HG02943 (cell line): ENCODE measurements at regions not wholly inside any gene's neighbourhood (a gene's known extent, or its start where the extent isn't known, plus 50 kb on each side); places are given as distances from the start of the nearest gene placed in this dataset.
A peak's percentile ranks its signal among the peaks of the same experiment; 100 is the strongest.
"Not testable (repeated sequence)": the region's sequence is repeated elsewhere in the genome, so short reads cannot be mapped to it uniquely, and the experiment has no call there.

ENCODE experiments used
- ATAC-seq: cut with Tn5 transposase; IDR thresholded peaks from one replicate; pipeline ENCODE4 v1.9.1; 2021; ENCODE audit warnings: mild to moderate bottlenecking, low read depth, moderate library complexity; ENCODE audit not compliant: unreplicated experiment

- ATAC-seq: no peak
Observed at GRCh38 chr3:35849496-35849895, 210.2 kb downstream of the ARPP21 start.

- ATAC-seq: no peak
Observed at GRCh38 chr3:35849963-35850362, 210.6 kb downstream of the ARPP21 start.

GRCh38 chr3:35857004-35857403, 217.7 kb downstream of the ARPP21 start:
- ATAC-seq: peak; percentile 79

- no peak for ATAC-seq
Observed at GRCh38 chr3:35862057-35862456, 222.7 kb downstream of the ARPP21 start.

- ATAC-seq: no peak
Observed at GRCh38 chr3:35864871-35865270, 225.5 kb downstream of the ARPP21 start.

- no peak for ATAC-seq
Observed at GRCh38 chr3:35867791-35868190, 228.5 kb downstream of the ARPP21 start.

GRCh38 chr3:35871009-35871408, 231.7 kb downstream of the ARPP21 start:
- ATAC-seq: no peak

- no peak for ATAC-seq
Observed at GRCh38 chr3:35883929-35884328, 244.6 kb downstream of the ARPP21 start.

GRCh38 chr3:35894735-35895134, 255.4 kb downstream of the ARPP21 start:
- no peak for ATAC-seq

GRCh38 chr3:35899245-35899644, 259.9 kb downstream of the ARPP21 start:
- no peak for ATAC-seq

GRCh38 chr3:35900079-35900478, 260.8 kb downstream of the ARPP21 start:
- ATAC-seq: no peak

GRCh38 chr3:35908366-35909232, 269.3 kb downstream of the ARPP21 start:
- ATAC-seq: peak; percentile 71

GRCh38 chr3:35919160-35919559, 279.8 kb downstream of the ARPP21 start:
- no peak for ATAC-seq

GRCh38 chr3:35921718-35922117, 282.4 kb downstream of the ARPP21 start:
- ATAC-seq: no peak

GRCh38 chr3:35924070-35924469, 284.7 kb downstream of the ARPP21 start:
- not testable (repeated sequence) for ATAC-seq

- ATAC-seq: no peak
Observed at GRCh38 chr3:35927441-35927840, 288.1 kb downstream of the ARPP21 start.

- no peak for ATAC-seq
Observed at GRCh38 chr3:35929158-35929557, 289.8 kb downstream of the ARPP21 start.

GRCh38 chr3:35931867-35932266, 292.5 kb downstream of the ARPP21 start:
- ATAC-seq: no peak

- ATAC-seq: no peak
Observed at GRCh38 chr3:35932995-35933394, 293.7 kb downstream of the ARPP21 start.

GRCh38 chr3:35936571-35936970, 297.2 kb downstream of the ARPP21 start:
- ATAC-seq: no peak

- no peak for ATAC-seq
Observed at GRCh38 chr3:35944926-35945710, 305.8 kb downstream of the ARPP21 start.
